Muscle layer of duodenum (tissue), 2 donors: ENCODE measurements at regions not wholly inside any gene's neighbourhood (a gene's known extent, or its start where the extent isn't known, plus 50 kb on each side); places are given as distances from the start of the nearest gene placed in this dataset.

ENCODE experiments used
- H3K27ac ChIP-seq: one replicate; pipeline ENCODE4 v1.7.0; 2013; ENCODE audit warnings: mild to moderate bottlenecking, low read length
- H3K27me3 ChIP-seq: one replicate; pipeline ENCODE4 v1.7.0; 2013; ENCODE audit warnings: low read depth, mild to moderate bottlenecking, control low read depth, low read length
- H3K36me3 ChIP-seq, 2 donors: one replicate each; pipeline ENCODE4 v1.7.0; 2013; ENCODE audit warnings: low read length in 2 of 2, control low read depth in 1 of 2, mild to moderate bottlenecking in 1 of 2; ENCODE audit not compliant: insufficient read depth in 2 of 2, control insufficient read depth in 1 of 2
- H3K4me1 ChIP-seq, 2 donors: one replicate each; pipeline ENCODE4 v1.7.0; 2013; ENCODE audit warnings: low read length in 2 of 2, mild to moderate bottlenecking in 2 of 2, control low read depth in 1 of 2, moderate library complexity in 1 of 2; ENCODE audit not compliant: insufficient read depth in 2 of 2, control insufficient read depth in 1 of 2
- H3K4me3 ChIP-seq, 2 donors: one replicate each; pipeline ENCODE4 v1.7.0; 2013; ENCODE audit warnings: low read length in 2 of 2, low read depth in 1 of 2, mild to moderate bottlenecking in 1 of 2
- H3K9me3 ChIP-seq, 2 donors: one replicate each; pipeline ENCODE4 v1.7.0; 2013; ENCODE audit warnings: low read length in 2 of 2, control low read depth in 1 of 2, mild to moderate bottlenecking in 1 of 2; ENCODE audit not compliant: control insufficient read depth in 1 of 2
- donor health status: healthy.

GRCh38 chr3:69567023-69567709, 172.1 kb upstream of the MITF start:
- Histone ChIP-seq H3K4me1 (no peaks in the 10 kb centered on the region), H3K4me3 (no peak overlapping the region), H3K36me3 (no peaks in the 10 kb centered on the region), H3K27me3 (no peaks in the 10 kb centered on the region), H3K27ac (no peak overlapping the region), H3K9me3 (no peaks in the 10 kb centered on the region)

- no peaks in the 10 kb centered on the region for H3K27me3 ChIP-seq
- H3K27ac ChIP-seq = no peak overlapping the region
- H3K36me3 ChIP-seq = no peaks in the 10 kb centered on the region
- no peak overlapping the region for H3K4me3 ChIP-seq
- H3K4me1 ChIP-seq = no peaks in the 10 kb centered on the region
- no peaks in the 10 kb centered on the region for H3K9me3 ChIP-seq
Measured at GRCh38 chr3:69566275-69566674, 173.0 kb upstream of the MITF start.

GRCh38 chr3:69565316-69565715, 173.9 kb upstream of the MITF start:
- Histone ChIP-seq H3K36me3 (no peaks in the 10 kb centered on the region), H3K4me3 (no peak overlapping the region), H3K27ac (no peak overlapping the region), H3K27me3 (no peaks in the 10 kb centered on the region), H3K9me3 (no peaks in the 10 kb centered on the region), H3K4me1 (no peaks in the 10 kb centered on the region)

GRCh38 chr3:69563981-69564380, 175.3 kb upstream of the MITF start:
- Histone ChIP-seq H3K4me1 (no peaks in the 10 kb centered on the region), H3K36me3 (no peaks in the 10 kb centered on the region), H3K27me3 (no peaks in the 10 kb centered on the region), H3K4me3 (no peak overlapping the region), H3K9me3 (no peaks in the 10 kb centered on the region), H3K27ac (no peak overlapping the region)

- H3K4me1 ChIP-seq = no peaks in the 10 kb centered on the region
- no peaks in the 10 kb centered on the region for H3K27me3 ChIP-seq
- H3K36me3 ChIP-seq = no peaks in the 10 kb centered on the region
- H3K27ac ChIP-seq = no peak overlapping the region
- no peak overlapping the region for H3K4me3 ChIP-seq
- no peaks in the 10 kb centered on the region for H3K9me3 ChIP-seq
Measured at GRCh38 chr3:69563151-69563550, 176.1 kb upstream of the MITF start.

- no peak overlapping the region for H3K4me3 ChIP-seq
- H3K27ac ChIP-seq = no peak overlapping the region
- no peaks in the 10 kb centered on the region for H3K36me3 ChIP-seq
- no peaks in the 10 kb centered on the region for H3K27me3 ChIP-seq
- no peaks in the 10 kb centered on the region for H3K4me1 ChIP-seq
- H3K9me3 ChIP-seq = no peaks in the 10 kb centered on the region
Measured at GRCh38 chr3:69562020-69562419, 176.1 kb upstream of the FRMD4B start.

GRCh38 chr3:69560818-69561217, 174.9 kb upstream of the FRMD4B start:
- Histone ChIP-seq H3K4me3 (no peak overlapping the region), H3K27me3 (no peaks in the 10 kb centered on the region), H3K36me3 (no peaks in the 10 kb centered on the region), H3K9me3 (no peaks in the 10 kb centered on the region), H3K4me1 (no peaks in the 10 kb centered on the region), H3K27ac (no peak overlapping the region)

GRCh38 chr3:69560116-69560515, 174.2 kb upstream of the FRMD4B start:
- no peaks in the 10 kb centered on the region for H3K27me3 ChIP-seq
- H3K4me3 ChIP-seq = no peak overlapping the region
- H3K4me1 ChIP-seq = no peaks in the 10 kb centered on the region
- no peak overlapping the region for H3K27ac ChIP-seq
- H3K36me3 ChIP-seq = no peaks in the 10 kb centered on the region
- H3K9me3 ChIP-seq = no peaks in the 10 kb centered on the region

- no peak overlapping the region for H3K4me3 ChIP-seq
- H3K27ac ChIP-seq = no peak overlapping the region
- H3K36me3 ChIP-seq = no peaks in the 10 kb centered on the region
- H3K27me3 ChIP-seq = no peaks in the 10 kb centered on the region
- no peaks in the 10 kb centered on the region for H3K9me3 ChIP-seq
- H3K4me1 ChIP-seq = no peaks in the 10 kb centered on the region
Measured at GRCh38 chr3:69558912-69559311, 173.0 kb upstream of the FRMD4B start.

GRCh38 chr3:69554576-69554975, 168.7 kb upstream of the FRMD4B start:
- Histone ChIP-seq H3K36me3 (no peaks in the 10 kb centered on the region), H3K27ac (no peak overlapping the region), H3K4me1 (no peaks in the 10 kb centered on the region), H3K9me3 (no peaks in the 10 kb centered on the region), H3K27me3 (no peaks in the 10 kb centered on the region), H3K4me3 (no peak overlapping the region)

- no peak overlapping the region for H3K27ac ChIP-seq
- no peaks in the 10 kb centered on the region for H3K9me3 ChIP-seq
- no peaks in the 10 kb centered on the region for H3K36me3 ChIP-seq
- no peak overlapping the region for H3K4me3 ChIP-seq
- H3K4me1 ChIP-seq = no peaks in the 10 kb centered on the region
- no peaks in the 10 kb centered on the region for H3K27me3 ChIP-seq
Measured at GRCh38 chr3:69553888-69554287, 168.0 kb upstream of the FRMD4B start.

- Histone ChIP-seq H3K4me3 (no peak overlapping the region), H3K27me3 (no peaks in the 10 kb centered on the region), H3K9me3 (no peaks in the 10 kb centered on the region), H3K36me3 (no peaks in the 10 kb centered on the region), H3K4me1 (peaks cover 0 to 5% of the 10 kb centered on the region in 2 donors), H3K27ac (no peak overlapping the region)
Measured at GRCh38 chr3:69547461-69547880, 161.6 kb upstream of the FRMD4B start.
